ENCODE measurements at regions not wholly inside any gene's neighbourhood (a gene's known extent, or its start where the extent isn't known, plus 50 kb on each side); places are given as distances from the start of the nearest gene placed in this dataset.
"Not testable (repeated sequence)": the region's sequence is repeated elsewhere in the genome, so short reads cannot be mapped to it uniquely, and the experiment has no call there.

- ChIA-PET POLR2A (no interaction called here), CTCF (interaction anchor here (0.5 to 1.3 kb wide), 2 partner anchors 18 to 282 kb away, joined by 3 read pairs; no protein-coding TSS in a partner anchor)
- Histone ChIP-seq H3K4me3 (no peak overlapping the region), H3K4me1 (no peaks in the 10 kb centered on the region), H3K9me3 (no peaks in the 10 kb centered on the region), H3K27ac (no peak overlapping the region), H3K4me2 (no peak overlapping the region)
- TF ChIP-seq ZSCAN20 (CRISPR knock-in tag; IDR thresholded peaks at IDR 0.05): no peak
- no peak for TF ChIP-seq KDM1A (IDR thresholded peaks at IDR 0.05; ENCODE audit: low read depth)
- TF ChIP-seq REST (IDR thresholded peaks at IDR 0.05): no peak
- TF ChIP-seq CBX8 (IDR thresholded peaks at IDR 0.05): no peak
- TF ChIP-seq MYC (IDR thresholded peaks at IDR 0.05; ENCODE audit: borderline replicate concordance, low read length): no peak
- no peak for TF ChIP-seq CHD2 (IDR thresholded peaks at IDR 0.05; ENCODE audit: low read length, partially characterized antibody)
- no peak for DNase-seq (ENCODE audit: low read depth in 1 of 2, low spot score in 1 of 2)
- WGBS (ENCODE audit: missing lambda C conversion rate): 57% methylated on average over 15 of the region's 16 CpGs
- ATAC-seq: no peak
- FAIRE-seq: no peak
Observed at GRCh38 chr11:115605871-115606497, 101.8 kb upstream of the CADM1 start.

- POLR2A ChIA-PET; H3K4me2 ChIP-seq; FAIRE-seq; ATAC-seq; DNase-seq (ENCODE audit: low read depth in 1 of 2, low spot score in 1 of 2); H3K4me3 ChIP-seq; H3K9me3 ChIP-seq; H3K4me1 ChIP-seq; H3K27ac ChIP-seq; CTCF ChIA-PET: not testable (repeated sequence)
- WGBS (ENCODE audit: missing lambda C conversion rate): 63% methylated on average over 5 of the region's 5 CpGs
Observed at GRCh38 chr11:115605397-115605796, 101.2 kb upstream of the CADM1 start.

GRCh38 chr11:115599125-115599524 lies 94.9 kb upstream of the CADM1 start:
- Histone ChIP-seq H3K4me2 (no peak overlapping the region), H3K4me3 (no peak overlapping the region), H3K27ac (no peak overlapping the region), H3K4me1 (no peaks in the 10 kb centered on the region), H3K9me3 (no peaks in the 10 kb centered on the region)
- ChIA-PET POLR2A (no interaction called here), CTCF (no interaction called here)
- TF ChIP-seq ESRRA (IDR thresholded peaks at IDR 0.05; ENCODE audit: borderline replicate concordance, low read length): no peak
- no peak for TF ChIP-seq RNF2 (IDR thresholded peaks at IDR 0.05; ENCODE audit: borderline replicate concordance, low read depth)
- TF ChIP-seq TP53 (CRISPR knock-in tag; IDR thresholded peaks at IDR 0.05): no peak
- no peak for TF ChIP-seq NPAS2 (CRISPR knock-in tag; IDR thresholded peaks at IDR 0.05; ENCODE audit: borderline replicate concordance)
- no peak for TF ChIP-seq ELK1 (IDR thresholded peaks at IDR 0.05; ENCODE audit: low read depth, low read length)
- TF ChIP-seq POLR2A (IDR thresholded peaks at IDR 0.05; ENCODE audit: low read length): no peak
- no peak for TF ChIP-seq RFX5 (IDR thresholded peaks at IDR 0.05)
- no peak for TF ChIP-seq HOXA7 (CRISPR knock-in tag; IDR thresholded peaks at IDR 0.05)
- no peak for TF ChIP-seq PBX3 (IDR thresholded peaks at IDR 0.05)
- TF ChIP-seq RARB (CRISPR knock-in tag; IDR thresholded peaks at IDR 0.05): no peak
- TF ChIP-seq BCL3 (IDR thresholded peaks at IDR 0.05): no peak
- TF ChIP-seq ZSCAN20 (CRISPR knock-in tag; IDR thresholded peaks at IDR 0.05): no peak
- TF ChIP-seq HOXB5 (CRISPR knock-in tag; IDR thresholded peaks at IDR 0.05): no peak
- no peak for TF ChIP-seq FOSL2 (IDR thresholded peaks at IDR 0.05)
- no peak for TF ChIP-seq FOSL2 (CRISPR knock-in tag; IDR thresholded peaks at IDR 0.05)
- TF ChIP-seq ZFP36 (IDR thresholded peaks at IDR 0.05; ENCODE audit: borderline replicate concordance, partially characterized antibody): no peak
- no peak for TF ChIP-seq HDAC2 (IDR thresholded peaks at IDR 0.05)
- no peak for ATAC-seq
- WGBS (ENCODE audit: missing lambda C conversion rate): 14% methylated on average over 1 of the region's 1 CpG
- FAIRE-seq: no peak
- no peak for DNase-seq (ENCODE audit: low read depth in 1 of 2, low spot score in 1 of 2)
